IMR-90 (cell line): ENCODE measurements at regions not wholly inside any gene's neighbourhood (a gene's known extent, or its start where the extent isn't known, plus 50 kb on each side); places are given as distances from the start of the nearest gene placed in this dataset.
"Not testable (repeated sequence)": the region's sequence is repeated elsewhere in the genome, so short reads cannot be mapped to it uniquely, and the experiment has no call there.

Experiments used
- BHLHE40 ChIP-seq: fragments of 150-350 bp; IDR thresholded peaks from 2 replicates; pipeline ENCODE4 v1.6.1; 2016; ENCODE audit warnings: mild to moderate bottlenecking, low read depth, low read length
- CEBPB ChIP-seq: IDR thresholded peaks from 2 replicates; pipeline ENCODE4 v1.6.1; 2012; ENCODE audit warnings: low read depth, low read length, improper control_type of control experiment
- FOS ChIP-seq: fragments of 150-350 bp; IDR thresholded peaks from 2 replicates; pipeline ENCODE4 v1.6.1; 2016; ENCODE audit warnings: low read depth, low read length
- MAZ ChIP-seq: IDR thresholded peaks from 2 replicates; pipeline ENCODE4 v1.6.1; 2012; ENCODE audit warnings: low read depth, mild to moderate bottlenecking, low read length, improper control_type of control experiment, moderate library complexity, borderline replicate concordance
- MXI1 ChIP-seq: IDR thresholded peaks from 2 replicates; pipeline ENCODE4 v1.6.1; 2012; ENCODE audit warnings: low read depth, mild to moderate bottlenecking, low read length, moderate library complexity, borderline replicate concordance
- POLR2A ChIP-seq: IDR thresholded peaks from 2 replicates; pipeline ENCODE4 v1.6.1; 2012; ENCODE audit warnings: mild to moderate bottlenecking, low read depth, low read length
- RAD21 ChIP-seq: IDR thresholded peaks from 2 replicates; pipeline ENCODE4 v1.6.1; 2012; ENCODE audit warnings: low read length, improper control_type of control experiment
- RCOR1 ChIP-seq: IDR thresholded peaks from 2 replicates; pipeline ENCODE4 v1.6.1; 2012; ENCODE audit warnings: mild to moderate bottlenecking, low read length, improper control_type of control experiment; ENCODE audit not compliant: insufficient replicate concordance
- RFX5 ChIP-seq: IDR thresholded peaks from 2 replicates; pipeline ENCODE4 v1.8.0; 2012; ENCODE audit warnings: low read depth, mild to moderate bottlenecking, low read length, moderate library complexity
- TF ChIP-seq, protein P1 (sequence below): conservative IDR thresholded peaks from 2 replicates; pipeline ENCODE4 v1.5.1; 2012; ENCODE audit warnings: mild to moderate bottlenecking, low read depth, low read length, improper control_type of control experiment
- TF ChIP-seq, protein P2 (sequence below): fragments of 150-350 bp; IDR thresholded peaks from 2 replicates; pipeline ENCODE4 v1.6.1; 2017; ENCODE audit warnings: mild to moderate bottlenecking, antibody characterized with exemption, low read length, low read depth

DNA sequence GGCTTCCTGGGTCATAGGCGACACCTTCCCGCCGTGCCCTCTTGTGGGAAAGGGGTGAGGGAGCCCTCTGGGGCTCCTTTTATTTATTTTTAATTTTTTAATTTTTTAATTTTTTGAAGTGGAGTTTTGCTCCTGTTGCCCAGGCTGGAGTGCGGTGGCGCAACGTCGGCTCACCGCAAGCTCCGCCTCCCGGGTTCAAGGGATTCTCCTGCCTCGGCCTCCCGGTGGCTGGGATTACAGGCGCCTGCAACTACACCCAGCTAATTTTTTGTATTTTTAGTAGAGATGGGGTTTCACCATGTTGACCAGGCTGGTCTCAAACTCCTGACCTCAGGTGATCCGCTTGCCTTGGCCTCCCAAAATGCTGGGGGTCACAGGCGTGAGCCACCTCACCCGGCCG, 49.9 kb upstream of the ELFN1 start:
- TF ChIP-seq, protein P1, sequence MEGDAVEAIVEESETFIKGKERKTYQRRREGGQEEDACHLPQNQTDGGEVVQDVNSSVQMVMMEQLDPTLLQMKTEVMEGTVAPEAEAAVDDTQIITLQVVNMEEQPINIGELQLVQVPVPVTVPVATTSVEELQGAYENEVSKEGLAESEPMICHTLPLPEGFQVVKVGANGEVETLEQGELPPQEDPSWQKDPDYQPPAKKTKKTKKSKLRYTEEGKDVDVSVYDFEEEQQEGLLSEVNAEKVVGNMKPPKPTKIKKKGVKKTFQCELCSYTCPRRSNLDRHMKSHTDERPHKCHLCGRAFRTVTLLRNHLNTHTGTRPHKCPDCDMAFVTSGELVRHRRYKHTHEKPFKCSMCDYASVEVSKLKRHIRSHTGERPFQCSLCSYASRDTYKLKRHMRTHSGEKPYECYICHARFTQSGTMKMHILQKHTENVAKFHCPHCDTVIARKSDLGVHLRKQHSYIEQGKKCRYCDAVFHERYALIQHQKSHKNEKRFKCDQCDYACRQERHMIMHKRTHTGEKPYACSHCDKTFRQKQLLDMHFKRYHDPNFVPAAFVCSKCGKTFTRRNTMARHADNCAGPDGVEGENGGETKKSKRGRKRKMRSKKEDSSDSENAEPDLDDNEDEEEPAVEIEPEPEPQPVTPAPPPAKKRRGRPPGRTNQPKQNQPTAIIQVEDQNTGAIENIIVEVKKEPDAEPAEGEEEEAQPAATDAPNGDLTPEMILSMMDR: not testable (repeated sequence)
- not testable (repeated sequence) for TF ChIP-seq MXI1, POLR2A, RCOR1, FOS, RAD21, RFX5, CEBPB, MAZ, BHLHE40
- TF ChIP-seq, protein P2, sequence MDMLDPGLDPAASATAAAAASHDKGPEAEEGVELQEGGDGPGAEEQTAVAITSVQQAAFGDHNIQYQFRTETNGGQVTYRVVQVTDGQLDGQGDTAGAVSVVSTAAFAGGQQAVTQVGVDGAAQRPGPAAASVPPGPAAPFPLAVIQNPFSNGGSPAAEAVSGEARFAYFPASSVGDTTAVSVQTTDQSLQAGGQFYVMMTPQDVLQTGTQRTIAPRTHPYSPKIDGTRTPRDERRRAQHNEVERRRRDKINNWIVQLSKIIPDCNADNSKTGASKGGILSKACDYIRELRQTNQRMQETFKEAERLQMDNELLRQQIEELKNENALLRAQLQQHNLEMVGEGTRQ: not testable (repeated sequence)
